ENCODE measurements at regions not wholly inside any gene's neighbourhood (a gene's known extent, or its start where the extent isn't known, plus 50 kb on each side); places are given as distances from the start of the nearest gene placed in this dataset.

- DNase-seq (ENCODE audit: low read depth) = no peak
- TF ChIP-seq, protein P1, sequence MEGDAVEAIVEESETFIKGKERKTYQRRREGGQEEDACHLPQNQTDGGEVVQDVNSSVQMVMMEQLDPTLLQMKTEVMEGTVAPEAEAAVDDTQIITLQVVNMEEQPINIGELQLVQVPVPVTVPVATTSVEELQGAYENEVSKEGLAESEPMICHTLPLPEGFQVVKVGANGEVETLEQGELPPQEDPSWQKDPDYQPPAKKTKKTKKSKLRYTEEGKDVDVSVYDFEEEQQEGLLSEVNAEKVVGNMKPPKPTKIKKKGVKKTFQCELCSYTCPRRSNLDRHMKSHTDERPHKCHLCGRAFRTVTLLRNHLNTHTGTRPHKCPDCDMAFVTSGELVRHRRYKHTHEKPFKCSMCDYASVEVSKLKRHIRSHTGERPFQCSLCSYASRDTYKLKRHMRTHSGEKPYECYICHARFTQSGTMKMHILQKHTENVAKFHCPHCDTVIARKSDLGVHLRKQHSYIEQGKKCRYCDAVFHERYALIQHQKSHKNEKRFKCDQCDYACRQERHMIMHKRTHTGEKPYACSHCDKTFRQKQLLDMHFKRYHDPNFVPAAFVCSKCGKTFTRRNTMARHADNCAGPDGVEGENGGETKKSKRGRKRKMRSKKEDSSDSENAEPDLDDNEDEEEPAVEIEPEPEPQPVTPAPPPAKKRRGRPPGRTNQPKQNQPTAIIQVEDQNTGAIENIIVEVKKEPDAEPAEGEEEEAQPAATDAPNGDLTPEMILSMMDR (IDR thresholded peaks at IDR 0.05; ENCODE audit: low read depth, low read length, missing control alignments) = no peak
- H3K4me3 ChIP-seq (ENCODE audit: low read depth, low read length) = no peak overlapping the region
Measured at GRCh38 chr5:104955479-104955878, 1392.9 kb upstream of the NUDT12 start.

DNA sequence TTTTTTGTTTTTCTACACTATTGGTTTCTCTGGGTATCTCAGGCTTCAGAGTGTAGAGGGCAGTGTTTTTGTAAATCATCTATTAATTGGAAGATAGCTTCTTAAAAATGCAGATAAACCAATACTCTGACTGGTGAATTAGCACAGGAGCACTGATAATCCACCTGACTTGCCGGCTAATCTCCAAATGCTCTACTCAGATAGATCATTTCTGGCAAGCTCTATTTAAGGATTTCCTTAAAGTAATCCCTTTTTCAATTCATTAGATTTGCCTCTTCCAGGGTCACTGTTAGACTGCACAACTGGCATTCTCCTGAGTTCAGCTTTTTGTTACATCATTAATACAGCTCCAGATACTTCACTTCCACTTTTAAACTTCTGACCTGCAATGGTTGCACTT is 1390.3 kb upstream of the NUDT12 start:
- H3K4me3 ChIP-seq (ENCODE audit: low read depth, low read length) = no peak overlapping the region
- TF ChIP-seq, protein P1 (IDR thresholded peaks at IDR 0.05; ENCODE audit: low read depth, low read length, missing control alignments) = no peak
- DNase-seq (ENCODE audit: low read depth) = no peak

- TF ChIP-seq, protein P1 (IDR thresholded peaks at IDR 0.05; ENCODE audit: low read depth, low read length, missing control alignments) = no peak
- no peak for DNase-seq (ENCODE audit: low read depth)
- no peak overlapping the region for H3K4me3 ChIP-seq (ENCODE audit: low read depth, low read length)
Measured at GRCh38 chr5:104951829-104952228, 1389.2 kb upstream of the NUDT12 start.

GRCh38 chr5:104947076-104947475 is 1384.5 kb upstream of the NUDT12 start:
- H3K4me3 ChIP-seq (ENCODE audit: low read depth, low read length) = no peak overlapping the region
- TF ChIP-seq, protein P1 (IDR thresholded peaks at IDR 0.05; ENCODE audit: low read depth, low read length, missing control alignments) = no peak
- no peak for DNase-seq (ENCODE audit: low read depth)

GRCh38 chr5:104942735-104943134 is 1380.1 kb upstream of the NUDT12 start:
- no peak for DNase-seq (ENCODE audit: low read depth)
- no peak overlapping the region for H3K4me3 ChIP-seq (ENCODE audit: low read depth, low read length)
- TF ChIP-seq, protein P1 (IDR thresholded peaks at IDR 0.05; ENCODE audit: low read depth, low read length, missing control alignments) = no peak

- H3K4me3 ChIP-seq (ENCODE audit: low read depth, low read length) = no peak overlapping the region
- DNase-seq (ENCODE audit: low read depth) = no peak
- TF ChIP-seq, protein P1 (IDR thresholded peaks at IDR 0.05; ENCODE audit: low read depth, low read length, missing control alignments) = no peak
Measured at GRCh38 chr5:104941030-104941645, 1378.5 kb upstream of the NUDT12 start.

- TF ChIP-seq, protein P1 (IDR thresholded peaks at IDR 0.05; ENCODE audit: low read depth, low read length, missing control alignments) = no peak
- no peak for DNase-seq (ENCODE audit: low read depth)
- no peak overlapping the region for H3K4me3 ChIP-seq (ENCODE audit: low read depth, low read length)
Measured at GRCh38 chr5:104937598-104937997, 1375.0 kb upstream of the NUDT12 start.

Data from GM12864 (cell line).